ENCODE measurements at regions not wholly inside any gene's neighbourhood (a gene's known extent, or its start where the extent isn't known, plus 50 kb on each side); places are given as distances from the start of the nearest gene placed in this dataset.

DNA sequence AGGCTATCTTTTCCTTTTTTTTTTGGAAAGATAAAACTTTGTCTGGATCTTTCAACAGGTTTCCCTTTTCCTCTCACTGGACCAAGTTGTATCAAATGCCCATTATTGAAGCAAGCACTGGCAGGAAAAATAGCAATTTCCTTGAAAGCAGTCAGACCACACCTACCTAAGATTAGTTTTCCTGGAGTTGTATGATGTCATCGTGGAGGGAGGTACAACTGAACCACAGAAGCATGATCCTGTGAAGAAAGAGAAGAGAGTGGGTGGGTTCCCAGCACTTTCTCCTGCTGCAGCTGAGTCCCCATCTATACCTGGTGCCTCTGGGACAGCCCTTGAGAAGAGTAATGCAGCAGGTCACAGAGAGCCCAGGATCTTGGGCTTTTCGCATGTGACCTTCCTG lies 63.6 kb upstream of the ERCC4 start:
- peaks cover 2% of the 10 kb centered on the region for H3K9me3 Mint-ChIP-seq
- DNase-seq = no peak
- H3K27me3 Mint-ChIP-seq (ENCODE audit: low read depth, poor library complexity) = peaks cover 19% of the 10 kb centered on the region
- H3K36me3 Mint-ChIP-seq (ENCODE audit: low read depth) = no peaks in the 10 kb centered on the region
- H3K4me1 Mint-ChIP-seq = no peaks in the 10 kb centered on the region
- no peak overlapping the region for H3K27ac Mint-ChIP-seq
- no peak overlapping the region for H3K4me3 Mint-ChIP-seq
- TF ChIP-seq CTCF (IDR thresholded peaks at IDR 0.05) = no peak

DNA sequence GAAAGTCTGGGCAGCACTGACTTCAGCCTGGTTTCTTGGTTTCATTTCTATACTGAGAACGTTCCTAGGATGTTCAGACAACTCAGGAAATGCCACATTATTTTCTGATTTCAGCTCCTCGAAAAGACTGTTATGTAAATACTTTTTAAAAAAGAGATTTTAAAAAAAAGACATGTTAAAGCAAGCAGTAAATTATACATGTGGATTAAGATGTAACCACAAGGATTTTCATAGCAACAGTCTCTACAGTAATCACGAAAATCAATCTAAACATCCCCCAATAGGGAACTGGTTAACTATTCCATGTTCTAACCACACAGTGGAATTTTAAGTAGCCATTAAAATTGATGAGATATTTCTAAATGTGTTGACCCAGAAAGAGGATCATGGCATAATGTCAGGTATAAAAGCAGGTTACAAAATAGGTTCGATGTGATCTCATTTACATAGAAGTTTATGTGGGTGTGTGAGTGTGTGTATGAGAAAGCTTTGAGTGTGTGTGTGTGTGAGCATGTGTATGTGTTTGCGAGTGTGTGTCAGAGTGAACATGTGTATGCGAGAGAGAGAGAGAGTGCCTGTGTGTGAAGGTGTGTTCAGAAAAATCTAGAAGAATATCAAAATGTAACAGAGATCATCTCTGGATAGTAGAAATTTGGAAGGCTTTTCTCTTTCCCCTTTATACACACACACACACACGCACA lies 63.0 kb upstream of the ERCC4 start:
- Mint-ChIP-seq H3K27ac (no peak overlapping the region), H3K36me3 (ENCODE audit: low read depth) (no peaks in the 10 kb centered on the region)
- no peak for DNase-seq

GRCh38 chr16:13858873-13859580 lies 60.9 kb upstream of the ERCC4 start:
- Mint-ChIP-seq H3K27ac (no peak overlapping the region), H3K4me3 (no peak overlapping the region), H3K9me3 (peaks cover 8% of the 10 kb centered on the region), H3K27me3 (ENCODE audit: low read depth, poor library complexity) (peaks cover 16% of the 10 kb centered on the region), H3K36me3 (ENCODE audit: low read depth) (no peaks in the 10 kb centered on the region), H3K4me1 (no peaks in the 10 kb centered on the region)
- no peak for TF ChIP-seq CTCF (IDR thresholded peaks at IDR 0.05)
- DNase-seq = no peak

More for the DNA sequence above, 63.0 kb upstream of the ERCC4 start:
- H3K4me1 Mint-ChIP-seq = no peaks in the 10 kb centered on the region
- peaks cover 19% of the 10 kb centered on the region for H3K27me3 Mint-ChIP-seq (ENCODE audit: low read depth, poor library complexity)
- no peak for TF ChIP-seq CTCF (IDR thresholded peaks at IDR 0.05)
- H3K4me3 Mint-ChIP-seq = no peak overlapping the region
- H3K9me3 Mint-ChIP-seq = no peaks in the 10 kb centered on the region

- no peak for DNase-seq
- H3K9me3 Mint-ChIP-seq = peaks cover 8% of the 10 kb centered on the region
- H3K27me3 Mint-ChIP-seq (ENCODE audit: low read depth, poor library complexity) = peaks cover 11% of the 10 kb centered on the region
- H3K27ac Mint-ChIP-seq = no peak overlapping the region
- no peak overlapping the region for H3K4me3 Mint-ChIP-seq
- TF ChIP-seq CTCF (IDR thresholded peaks at IDR 0.05) = no peak
- no peaks in the 10 kb centered on the region for H3K36me3 Mint-ChIP-seq (ENCODE audit: low read depth)
- H3K4me1 Mint-ChIP-seq = no peaks in the 10 kb centered on the region
Measured at GRCh38 chr16:13863075-13863765, 56.7 kb upstream of the ERCC4 start.

- Mint-ChIP-seq H3K27ac (no peak overlapping the region), H3K9me3 (peaks cover 8% of the 10 kb centered on the region), H3K4me1 (no peaks in the 10 kb centered on the region), H3K27me3 (ENCODE audit: low read depth, poor library complexity) (peaks cover 4% of the 10 kb centered on the region), H3K4me3 (no peak overlapping the region), H3K36me3 (ENCODE audit: low read depth) (no peaks in the 10 kb centered on the region)
- no peak for DNase-seq
- TF ChIP-seq CTCF (IDR thresholded peaks at IDR 0.05) = no peak
Measured at GRCh38 chr16:13864689-13865088, 55.3 kb upstream of the ERCC4 start.
